ENCODE measurements at regions not wholly inside any gene's neighbourhood (a gene's known extent, or its start where the extent isn't known, plus 50 kb on each side); places are given as distances from the start of the nearest gene placed in this dataset.

DNA sequence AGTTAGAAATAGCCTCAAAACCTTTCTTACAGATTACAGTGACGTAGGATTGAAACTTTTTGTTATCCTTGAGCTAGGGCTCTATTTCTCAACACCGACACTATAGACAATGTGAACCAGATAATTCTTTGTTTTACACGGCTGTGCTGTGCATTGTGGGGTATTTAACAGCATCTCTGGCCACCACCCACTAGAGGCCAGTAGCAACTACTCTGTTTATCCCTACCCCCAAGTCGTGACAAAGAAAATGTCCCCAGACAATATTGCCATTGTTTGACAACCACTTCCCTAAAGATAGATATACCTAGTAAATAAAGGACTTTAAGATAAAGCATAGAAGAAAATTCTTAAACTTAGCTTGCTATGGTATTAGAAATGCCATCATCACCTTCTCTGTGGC is 359.6 kb downstream of the ARL4A start:
- DNase-seq = no peak

GRCh38 chr7:13049946-13050345 is 362.5 kb downstream of the ARL4A start:
- no peak for DNase-seq

DNA sequence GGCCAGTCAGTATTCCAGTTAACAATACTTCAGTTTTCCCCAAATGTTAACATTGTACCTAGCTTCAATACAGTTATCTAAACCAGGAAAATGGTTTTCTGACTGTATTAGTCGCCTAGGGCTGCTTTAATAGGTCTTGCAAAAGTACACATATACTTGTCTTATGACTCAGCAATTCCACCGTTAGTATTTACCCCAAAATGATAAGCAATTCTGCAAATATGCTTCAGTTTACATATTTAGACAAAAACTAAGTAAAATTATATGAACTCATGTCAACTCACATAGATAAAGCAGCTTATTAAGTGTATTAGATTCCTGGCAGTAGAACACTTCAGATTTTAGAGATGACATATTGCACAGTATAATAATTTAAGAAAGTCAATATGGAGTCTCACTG is 363.3 kb downstream of the ARL4A start:
- DNase-seq = no peak

DNA sequence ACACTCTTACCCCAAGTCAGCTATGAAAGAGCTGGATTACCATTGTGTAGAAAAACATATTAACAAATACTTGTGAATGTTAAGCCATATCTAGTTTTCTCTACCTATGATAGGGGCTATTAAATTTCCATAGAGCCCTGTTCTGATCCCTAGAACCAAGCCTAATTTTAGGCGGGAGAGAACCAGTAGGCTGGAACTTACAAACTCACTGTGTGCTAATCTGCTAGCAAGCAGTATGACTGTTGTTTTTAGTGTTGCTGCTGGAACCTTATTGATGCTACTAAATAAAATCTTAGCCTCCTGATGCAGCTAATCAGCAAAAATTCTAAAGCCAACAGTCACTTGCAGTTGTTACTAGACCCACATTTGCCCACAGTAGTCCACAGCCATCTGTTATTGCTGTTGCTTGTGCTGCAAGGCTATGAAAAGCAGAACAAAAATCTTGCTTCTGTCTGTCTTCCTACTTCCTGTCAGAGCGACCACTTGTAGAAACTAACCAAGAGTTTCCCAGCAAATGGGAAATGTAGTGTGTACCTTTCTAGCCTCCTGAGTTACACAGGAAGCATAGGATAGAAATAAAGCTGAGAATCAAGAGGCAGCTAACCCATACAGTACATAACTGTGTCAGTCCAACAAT is 368.4 kb downstream of the ARL4A start:
- no peak for DNase-seq

DNA sequence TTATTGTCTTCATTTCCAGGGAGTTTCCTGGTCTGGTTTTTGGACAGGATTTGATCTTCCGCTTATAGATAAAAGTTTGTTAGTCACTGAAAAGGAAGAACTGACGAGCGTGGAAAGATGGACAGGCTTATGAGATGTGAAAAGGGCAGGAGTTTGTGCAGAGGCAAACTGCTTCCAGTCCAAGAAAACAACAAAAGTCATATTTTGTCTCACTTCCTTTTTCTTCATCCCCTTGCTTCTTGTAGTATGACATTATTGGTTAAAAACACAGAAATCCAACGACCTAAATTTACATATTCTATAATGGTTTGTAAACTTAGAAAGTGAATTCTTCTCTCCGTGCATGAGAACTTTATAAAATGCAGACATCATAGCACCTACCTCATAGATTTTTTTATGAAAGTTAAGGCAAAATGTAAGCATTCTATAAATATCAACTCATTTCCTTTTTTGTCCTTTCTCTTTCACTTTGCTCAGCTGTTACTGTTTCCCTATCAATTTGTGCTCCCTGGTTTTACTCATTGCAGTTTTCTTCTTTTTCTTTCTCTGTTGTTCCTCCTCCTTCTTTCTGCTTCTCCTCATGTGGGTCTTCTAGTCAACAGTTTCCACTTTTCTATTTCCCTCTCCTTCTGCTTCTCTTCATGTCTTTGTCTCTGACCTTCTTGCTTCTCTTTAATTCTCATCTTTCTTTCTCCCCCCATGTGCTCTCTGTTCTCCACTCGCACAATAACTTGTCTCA is 370.2 kb downstream of the ARL4A start:
- no peak for DNase-seq

DNA sequence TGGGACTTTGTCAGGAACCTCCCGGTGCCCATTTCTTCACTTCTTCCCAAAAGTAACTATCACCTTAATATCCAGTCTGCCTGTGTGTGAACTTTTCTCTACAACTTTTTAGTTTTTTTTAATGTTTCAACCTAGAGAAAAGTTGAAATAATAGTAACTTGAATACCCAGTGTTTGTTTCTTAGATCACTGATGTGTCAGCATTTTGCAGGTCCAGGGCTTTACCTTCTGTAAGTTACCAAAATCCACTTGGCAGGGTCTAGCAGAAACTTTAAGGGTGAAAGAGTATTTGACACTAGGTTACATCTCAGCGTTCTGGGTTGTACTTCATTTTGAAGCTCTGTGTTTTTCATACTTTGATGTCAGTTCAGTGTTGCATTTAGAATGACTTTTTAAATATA is 372.7 kb downstream of the ARL4A start:
- no peak for DNase-seq

GRCh38 chr7:13061115-13061514 is 373.7 kb downstream of the ARL4A start:
- DNase-seq = no peak

GRCh38 chr7:13062631-13063030 is 375.2 kb downstream of the ARL4A start:
- DNase-seq = no peak

DNA sequence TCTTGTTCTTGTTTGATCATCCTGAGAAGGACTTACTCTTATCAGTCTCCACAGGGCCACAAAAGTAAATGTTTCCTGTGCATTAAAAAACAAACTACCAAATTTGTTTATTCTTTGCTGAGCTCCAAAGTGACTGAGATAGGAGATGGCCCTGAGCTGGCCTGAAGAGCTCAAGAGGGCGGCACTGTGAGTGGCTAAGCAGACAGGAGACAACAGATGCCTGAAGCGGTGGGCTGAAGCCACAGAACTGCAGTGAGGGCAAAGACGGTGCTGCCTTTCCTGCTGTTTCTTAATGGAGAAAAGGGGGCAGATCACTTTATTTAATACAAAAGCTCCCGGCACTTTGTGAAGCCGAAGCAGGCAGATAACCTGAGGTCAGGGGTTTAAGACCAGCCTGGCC is 379.6 kb downstream of the ARL4A start:
- no peak for DNase-seq

- DNase-seq = no peak
These were observed 380.6 kb downstream of the ARL4A start for GRCh38 chr7:13068032-13068431.

DNA sequence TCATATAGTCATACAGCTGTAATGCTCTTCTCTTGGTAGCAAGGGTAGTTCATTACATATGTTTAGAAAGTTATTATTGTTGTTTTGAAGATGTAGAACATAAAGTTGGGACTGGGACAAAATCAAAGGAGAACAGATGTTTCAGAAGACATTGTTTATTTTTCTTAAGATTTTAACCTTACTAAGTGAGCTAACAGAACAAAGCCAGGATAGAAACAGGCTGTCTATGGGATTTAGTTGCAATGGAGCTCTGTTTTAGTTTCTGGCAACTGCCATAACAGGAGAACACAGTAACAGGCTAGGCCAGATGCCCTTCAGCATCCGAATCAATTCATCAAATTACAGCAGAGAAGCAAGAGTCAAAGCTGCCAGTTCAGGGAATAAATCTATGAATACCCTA is 382.4 kb downstream of the ARL4A start:
- no peak for DNase-seq

- no peak for DNase-seq
These were observed 384.6 kb downstream of the ARL4A start for GRCh38 chr7:13072014-13072413.

- DNase-seq = peak; percentile 7
These were observed 390.0 kb downstream of the ARL4A start for GRCh38 chr7:13077466-13077865.

DNA sequence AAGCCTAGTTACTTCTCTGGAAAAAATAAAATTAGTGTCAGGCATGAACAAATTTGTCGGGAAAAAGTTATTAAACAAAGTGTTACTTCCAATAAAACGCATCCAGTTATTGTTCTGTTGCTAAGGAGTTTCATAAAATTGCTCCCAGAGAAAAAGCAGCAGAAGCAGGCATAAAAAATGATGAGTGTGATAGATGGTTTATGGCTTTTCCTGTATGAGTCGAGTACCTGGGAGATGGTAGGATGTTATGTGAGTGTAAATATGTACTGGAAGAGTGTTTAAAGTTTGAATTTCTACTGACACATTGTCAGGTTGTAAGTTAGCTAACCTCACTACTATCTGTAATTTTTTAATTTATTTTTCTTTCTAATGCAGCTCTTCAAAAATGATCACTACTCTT is 390.7 kb downstream of the ARL4A start:
- DNase-seq = no peak

DNA sequence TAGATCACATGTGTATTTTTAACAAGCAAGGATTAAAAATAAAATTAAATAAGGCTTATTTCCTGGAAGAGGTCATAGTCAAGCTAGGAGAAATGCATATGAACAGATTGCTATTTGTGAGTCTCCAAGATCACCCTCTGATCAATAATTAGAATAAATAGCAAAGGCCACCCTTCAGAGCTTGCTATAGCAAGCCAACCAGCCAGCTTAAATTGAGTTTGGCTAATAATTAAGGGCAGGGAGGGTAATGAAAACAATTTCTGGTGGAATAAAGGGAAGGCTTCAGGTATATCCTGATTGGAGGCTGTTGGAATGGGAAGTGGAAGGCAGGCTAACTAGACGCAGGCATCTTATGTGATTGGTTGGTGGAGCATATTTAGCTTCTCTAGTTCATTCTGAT is 403.5 kb downstream of the ARL4A start:
- no peak for DNase-seq

DNA sequence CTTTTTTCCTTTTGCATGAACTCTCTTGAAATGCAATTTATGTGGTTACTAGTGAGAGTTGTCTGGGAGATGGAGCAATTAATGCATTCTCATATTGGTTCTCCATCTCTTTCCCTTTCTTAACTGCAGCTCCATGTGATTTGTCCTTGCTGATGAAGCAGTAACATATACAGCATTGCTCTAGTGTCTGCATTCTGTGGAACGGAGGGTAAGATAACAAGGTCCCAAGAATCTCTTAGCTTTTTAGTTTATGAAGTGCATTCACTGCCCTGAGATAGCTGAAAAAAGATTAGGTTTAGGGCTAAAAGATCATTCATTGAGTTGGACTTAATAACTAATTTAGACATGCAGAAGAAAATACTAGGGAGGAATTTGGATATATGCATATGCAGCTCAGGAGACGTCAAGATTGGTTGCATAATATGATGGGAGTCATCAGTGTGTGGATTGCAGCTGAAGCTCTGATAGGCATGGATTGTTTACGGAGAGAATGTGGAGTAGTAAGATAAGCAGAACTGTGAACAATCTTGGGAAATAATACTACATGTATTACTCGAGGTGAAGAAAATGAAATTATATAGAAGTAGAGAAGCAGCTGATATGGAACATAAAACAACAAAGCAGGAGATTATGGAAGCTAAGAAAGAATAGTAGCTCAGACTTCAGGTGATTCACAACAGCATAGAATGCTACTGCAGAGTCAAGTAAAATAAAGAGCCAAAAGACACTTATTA is 404.7 kb downstream of the ARL4A start:
- DNase-seq = no peak

DNA sequence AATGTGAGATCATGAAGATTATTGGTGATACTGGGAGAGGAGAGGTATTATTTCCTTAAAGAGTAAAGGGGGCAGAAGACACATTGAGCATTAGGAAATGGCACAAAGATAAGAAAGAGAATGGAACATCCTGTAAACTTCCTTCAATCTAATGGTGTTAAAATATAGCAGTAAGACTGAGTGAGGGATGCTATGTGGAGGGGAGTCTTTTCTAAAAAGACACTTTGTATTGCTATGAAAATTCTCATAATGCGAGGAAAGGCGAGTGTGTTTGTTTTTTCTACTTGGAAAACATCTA is 405.2 kb downstream of the ARL4A start:
- no peak for DNase-seq

GRCh38 chr7:13093160-13093559 is 405.7 kb downstream of the ARL4A start:
- no peak for DNase-seq

DNA sequence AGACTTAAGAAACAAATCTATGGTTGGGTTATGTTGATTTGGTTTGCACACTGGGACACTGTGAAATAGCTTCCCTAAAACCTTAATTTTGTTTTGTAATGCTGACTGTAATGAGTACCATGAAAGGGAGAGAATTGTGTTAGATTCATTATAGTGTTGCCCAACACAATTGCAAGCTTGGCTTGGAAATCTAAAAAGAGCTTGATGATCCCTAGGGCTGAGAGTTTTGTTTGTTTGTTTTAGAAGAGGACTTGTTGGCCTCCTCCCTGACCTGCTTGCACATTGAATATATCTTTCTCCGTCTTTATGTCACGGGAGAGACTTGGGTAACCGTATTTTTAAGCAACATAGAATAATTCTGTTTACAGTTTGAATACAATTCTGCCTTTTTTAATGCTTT is 410.1 kb downstream of the ARL4A start:
- no peak for DNase-seq

DNA sequence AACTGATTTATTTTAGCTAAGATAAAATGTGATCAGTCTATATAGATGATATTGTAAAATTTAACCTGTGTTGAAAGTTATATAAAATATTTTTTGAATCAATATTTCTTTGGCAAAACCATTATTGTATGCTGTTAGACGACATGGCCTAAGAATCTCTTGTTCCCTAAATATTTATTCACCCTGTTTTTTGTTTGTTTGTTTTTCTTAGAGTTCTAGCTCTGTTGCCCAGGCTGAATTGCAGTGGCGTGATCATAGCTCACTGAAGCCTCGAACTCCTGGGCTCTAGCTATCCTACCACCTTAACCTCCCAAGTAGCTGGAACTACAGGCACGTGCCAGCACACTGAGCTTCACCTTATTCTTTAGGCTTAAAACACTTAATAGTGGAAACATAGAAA is 410.7 kb downstream of the ARL4A start:
- no peak for DNase-seq

DNA sequence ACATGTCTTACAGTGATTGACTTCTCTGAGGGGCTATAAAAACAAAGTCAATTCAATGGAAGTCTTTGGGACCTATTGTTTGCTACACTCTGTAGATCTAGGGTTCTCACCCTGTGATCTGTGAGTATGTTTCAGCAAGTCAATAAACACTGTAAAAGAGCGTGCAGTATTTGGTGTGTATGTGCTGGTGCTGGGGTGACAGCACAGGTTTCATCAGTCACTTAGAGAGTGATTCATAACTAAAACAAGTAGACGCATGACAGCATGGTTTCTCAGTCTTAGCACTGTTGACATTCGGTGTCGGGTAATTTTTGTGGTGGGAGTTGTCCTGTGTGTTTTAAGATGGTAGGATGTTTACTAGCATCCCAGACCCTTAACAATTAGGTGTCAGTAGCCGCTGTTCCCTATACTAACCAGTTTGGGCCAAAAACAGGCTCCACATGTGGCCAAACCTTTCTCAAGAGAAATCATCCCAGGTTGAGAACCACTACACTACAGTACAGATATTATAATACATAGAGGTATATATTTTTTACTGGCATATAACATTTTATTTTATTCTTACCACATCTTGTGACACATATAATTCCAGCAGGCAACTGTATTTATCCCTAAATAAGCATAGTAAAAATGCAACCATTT is 411.8 kb downstream of the ARL4A start:
- DNase-seq = peak; percentile 5

- no peak for DNase-seq
These were observed 416.7 kb downstream of the ARL4A start for GRCh38 chr7:13104128-13104527.

DNA sequence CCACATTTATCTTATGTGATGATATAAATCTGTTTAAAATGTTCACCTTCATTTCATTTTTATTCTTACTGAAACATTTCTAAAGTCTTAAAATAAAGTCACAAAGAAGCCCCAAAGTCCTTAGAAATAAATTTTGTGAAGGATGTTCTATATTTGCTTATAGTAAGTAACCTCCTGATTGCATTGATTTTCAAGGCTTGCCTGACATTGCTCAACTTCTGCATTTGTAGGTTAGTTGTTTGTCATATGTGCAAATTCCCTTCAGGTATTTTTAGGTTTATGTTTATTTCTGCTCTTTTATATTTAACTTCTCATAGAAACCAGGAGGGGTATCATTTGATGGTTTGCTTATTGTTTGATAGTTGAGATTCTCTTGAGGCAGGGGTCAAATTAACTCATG is 417.8 kb downstream of the ARL4A start:
- DNase-seq = no peak

DNA sequence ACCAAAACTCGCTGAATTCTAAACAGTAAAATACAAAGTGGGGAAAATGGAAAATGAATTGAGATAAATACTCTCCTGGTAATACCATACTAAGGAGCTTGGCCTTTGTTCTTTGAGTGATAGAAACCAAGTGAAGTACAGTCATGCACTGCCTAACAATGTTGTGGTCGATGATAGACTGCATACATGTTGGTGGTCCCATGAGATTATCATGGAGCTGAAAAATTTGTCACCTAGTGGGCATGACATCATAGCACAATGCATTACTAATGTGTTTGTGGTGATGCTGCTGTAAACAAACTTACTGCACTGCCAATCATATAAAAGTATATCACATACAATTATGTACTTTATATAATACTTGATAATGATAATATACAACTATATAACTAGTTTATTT is 419.1 kb downstream of the ARL4A start:
- DNase-seq = no peak
